ENCODE measurements at regions not wholly inside any gene's neighbourhood (a gene's known extent, or its start where the extent isn't known, plus 50 kb on each side); places are given as distances from the start of the nearest gene placed in this dataset.

- no peak for DNase-seq (ENCODE audit: low spot score)
Measured at GRCh38 chr9:82583524-82583923, 479.4 kb downstream of the RASEF start.

DNA sequence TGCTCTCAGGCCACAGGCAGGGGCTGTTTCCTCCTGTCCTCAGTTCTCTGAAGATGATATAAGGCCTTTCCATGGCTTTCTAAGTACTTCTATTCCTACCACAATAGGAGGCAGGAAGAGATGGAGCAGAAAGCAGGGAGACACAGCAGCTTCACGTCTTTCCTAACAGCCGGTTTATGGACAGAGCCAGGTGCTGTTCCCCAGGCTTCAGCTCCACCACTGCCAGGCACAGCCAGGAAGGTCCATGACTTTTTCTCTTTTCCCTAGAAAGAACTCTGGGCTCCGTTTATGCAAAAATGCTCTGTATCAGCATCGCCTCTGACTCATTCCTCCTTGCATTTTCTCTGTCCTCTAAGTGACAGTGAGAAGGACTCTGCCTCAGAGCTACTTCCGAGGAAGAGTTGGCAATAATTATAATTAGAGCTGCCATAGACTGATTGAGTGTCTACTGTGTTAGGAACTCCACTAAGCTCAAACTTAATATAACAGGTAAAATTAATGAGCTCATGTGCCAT, 478.5 kb downstream of the RASEF start:
- no peak for DNase-seq (ENCODE audit: low spot score)

- no peak for DNase-seq (ENCODE audit: low spot score)
Measured at GRCh38 chr9:82586918-82587356, 476.0 kb downstream of the RASEF start.

- DNase-seq (ENCODE audit: low spot score), result no peak
Measured at GRCh38 chr9:82588301-82589180, 474.4 kb downstream of the RASEF start.

- DNase-seq (ENCODE audit: low spot score), result no peak
Measured at GRCh38 chr9:82590845-82591244, 472.1 kb downstream of the RASEF start.

GRCh38 chr9:82593501-82593900, 469.4 kb downstream of the RASEF start:
- DNase-seq (ENCODE audit: low spot score), result no peak

GRCh38 chr9:82597241-82598203, 465.4 kb downstream of the RASEF start:
- no peak for DNase-seq (ENCODE audit: low spot score)

DNA sequence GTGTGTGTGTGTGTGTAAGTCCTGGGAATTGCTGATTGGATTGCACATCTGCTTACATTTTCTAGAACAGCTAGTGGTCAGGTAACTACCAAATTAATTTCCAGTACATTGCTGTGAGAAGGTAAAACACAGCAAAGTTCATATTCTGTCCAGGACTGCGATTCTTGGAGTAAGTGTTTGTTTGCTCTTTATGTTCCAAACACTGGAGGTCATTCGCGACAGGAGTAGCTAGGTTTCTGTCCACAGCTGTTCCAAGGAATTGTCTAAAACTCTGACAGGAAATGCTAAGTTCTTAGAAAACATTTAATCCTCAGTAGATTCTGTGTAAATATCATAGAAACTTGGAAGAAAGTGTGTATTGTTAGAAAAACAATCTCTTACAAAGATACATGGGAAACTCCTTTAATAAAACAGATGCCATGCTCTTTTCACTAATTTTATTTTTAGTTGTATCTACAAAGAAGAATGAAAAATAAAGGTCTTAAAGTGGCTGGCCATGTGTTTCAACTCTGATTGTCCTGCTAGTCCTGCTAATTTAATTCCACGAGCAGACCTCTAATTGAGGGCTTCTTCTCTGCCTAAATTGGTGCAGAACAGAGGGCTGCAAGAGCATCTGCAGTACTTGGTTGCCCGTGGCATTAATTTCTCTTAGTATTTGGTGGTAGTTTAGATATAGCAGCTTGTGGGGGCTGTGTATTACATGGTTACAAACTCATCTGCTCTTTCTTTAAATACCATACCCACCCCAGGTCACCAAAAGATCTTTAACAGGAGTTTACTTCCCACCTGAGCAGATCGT, 464.5 kb downstream of the RASEF start:
- DNase-seq (ENCODE audit: low spot score), result no peak

DNA sequence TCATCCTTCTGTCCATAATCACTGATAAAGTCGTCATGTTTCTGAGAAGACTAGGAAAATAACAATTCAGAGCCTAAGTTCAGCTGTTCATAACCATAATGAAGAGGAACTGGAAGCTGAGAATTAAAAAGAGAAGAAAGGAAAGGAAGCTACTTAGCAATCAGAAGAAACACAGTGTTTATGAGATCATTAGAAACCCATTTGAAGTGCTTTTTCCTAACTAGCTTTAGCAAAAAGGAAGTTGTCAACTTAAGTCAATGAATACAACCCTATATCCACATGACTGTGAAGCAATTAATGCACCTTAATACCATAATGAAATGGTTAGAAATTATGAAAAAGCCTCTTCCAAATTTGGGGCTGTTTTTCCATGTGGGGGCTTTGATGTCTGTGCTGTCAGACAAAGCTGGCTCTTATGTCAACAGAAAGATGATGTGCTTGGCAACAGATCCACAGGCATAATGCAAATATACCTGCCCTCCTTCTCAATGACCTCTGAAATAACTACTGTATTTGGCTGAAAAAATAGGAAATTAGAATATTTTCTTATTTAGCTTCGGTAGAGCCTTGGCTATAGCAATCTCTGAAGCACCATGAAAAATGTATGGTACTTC, 463.5 kb downstream of the RASEF start:
- no peak for DNase-seq (ENCODE audit: low spot score)

DNA sequence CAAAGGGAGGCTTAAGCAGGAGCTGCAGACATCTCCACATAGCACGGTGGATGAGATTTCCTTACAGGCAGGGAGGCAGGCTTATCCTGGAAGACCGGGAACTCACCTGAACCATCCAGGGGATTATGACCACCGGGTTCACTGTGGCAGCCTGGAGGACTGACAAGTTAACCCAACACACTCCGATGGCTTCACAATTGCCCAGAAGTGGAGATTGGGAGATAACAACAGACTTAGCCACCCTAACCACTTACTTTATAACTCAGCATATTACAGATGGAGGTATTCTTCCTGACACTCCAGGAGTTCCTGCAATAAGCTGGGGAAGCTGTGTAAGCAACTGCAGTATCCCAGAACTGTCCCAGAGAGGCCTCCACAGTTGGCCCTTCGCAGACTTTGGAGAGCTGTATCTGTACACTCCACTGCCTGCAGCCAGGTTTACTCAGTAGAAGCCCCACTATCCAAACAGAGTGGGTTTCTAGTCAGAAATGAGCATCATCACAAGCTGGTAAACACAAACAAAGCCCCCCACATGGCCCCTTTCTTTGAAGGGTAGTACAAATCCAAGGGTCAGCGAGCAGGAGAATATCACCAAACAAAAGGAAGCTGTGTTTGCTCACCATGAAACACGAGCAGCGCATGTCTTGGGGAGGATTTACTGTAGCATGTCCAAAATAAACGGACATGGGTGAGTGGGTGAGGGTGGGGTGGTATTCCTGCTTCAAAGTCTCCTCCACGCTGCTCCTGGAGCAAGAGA, 462.2 kb downstream of the RASEF start:
- no peak for DNase-seq (ENCODE audit: low spot score)

- DNase-seq (ENCODE audit: low spot score), result no peak
Measured at GRCh38 chr9:82601293-82601771, 461.6 kb downstream of the RASEF start.

- peak; percentile 1 for DNase-seq (ENCODE audit: low spot score)
Measured at GRCh38 chr9:82604947-82605656, 457.8 kb downstream of the RASEF start.

DNA sequence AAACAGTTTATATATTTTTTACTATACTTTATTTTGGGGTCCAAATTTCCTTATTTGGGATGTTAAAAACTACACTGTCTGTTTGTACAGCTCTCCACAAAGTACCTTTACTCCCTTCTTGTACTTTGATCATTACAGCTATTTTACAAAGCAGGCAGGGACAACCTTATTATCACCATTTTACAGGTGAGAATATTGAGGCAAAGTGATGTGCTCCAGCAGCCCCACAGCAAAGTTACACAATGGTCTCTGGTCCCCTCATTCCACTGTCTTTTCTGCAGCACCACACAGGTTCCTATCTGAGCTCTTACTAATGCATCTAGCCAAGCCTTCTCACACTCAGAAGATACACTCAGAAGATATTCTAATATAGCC, 457.3 kb downstream of the RASEF start:
- no peak for DNase-seq (ENCODE audit: low spot score)

DNA sequence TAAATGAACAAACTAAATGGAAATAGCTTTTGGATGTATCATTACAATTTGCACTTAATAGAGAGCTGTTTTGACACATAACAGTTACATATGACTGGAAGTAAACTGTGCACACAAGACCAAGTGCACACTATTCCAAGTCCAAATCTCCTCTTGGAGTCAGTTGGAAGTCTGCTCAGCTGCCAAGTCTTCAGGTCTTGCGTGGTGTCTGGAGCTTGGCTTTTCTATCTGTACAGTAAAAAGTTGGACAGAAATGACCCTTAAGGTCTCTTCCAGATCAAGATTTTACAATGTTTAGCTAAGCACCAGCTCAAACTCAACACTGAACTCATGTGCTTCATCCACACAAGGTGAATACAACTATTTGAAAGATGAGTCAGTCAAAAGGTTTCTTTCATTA, 456.9 kb downstream of the RASEF start:
- no peak for DNase-seq (ENCODE audit: low spot score)

- peak; percentile 12 for DNase-seq (ENCODE audit: low spot score)
Measured at GRCh38 chr9:82606492-82607382, 456.2 kb downstream of the RASEF start.

- DNase-seq (ENCODE audit: low spot score), result no peak
Measured at GRCh38 chr9:82608487-82608886, 454.5 kb downstream of the RASEF start.

GRCh38 chr9:82612942-82613341, 450.0 kb downstream of the RASEF start:
- no peak for DNase-seq (ENCODE audit: low spot score)

DNA sequence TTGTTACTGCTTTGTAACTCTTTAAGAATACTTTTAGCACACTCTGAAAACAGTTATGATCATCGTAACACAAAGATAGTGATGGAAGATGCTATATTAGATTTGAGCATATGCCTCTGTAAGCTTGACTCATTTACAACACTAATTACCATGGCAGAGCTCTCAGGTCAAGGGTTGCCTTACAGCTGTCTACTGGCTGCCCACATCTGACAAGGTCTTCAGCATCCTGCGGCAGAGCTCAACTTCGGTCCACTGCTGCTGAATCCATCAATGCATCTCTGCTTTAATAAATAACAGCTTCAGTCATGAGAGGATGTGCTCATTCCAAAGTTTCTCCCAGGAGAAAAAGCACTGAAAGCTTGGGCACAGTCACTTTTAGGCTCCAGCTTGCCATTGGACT, 449.4 kb downstream of the RASEF start:
- DNase-seq (ENCODE audit: low spot score), result no peak

- DNase-seq (ENCODE audit: low spot score), result no peak
Measured at GRCh38 chr9:82616545-82616944, 446.4 kb downstream of the RASEF start.
